Smooth muscle cell (in vitro differentiated cells): ENCODE measurements at regions not wholly inside any gene's neighbourhood (a gene's known extent, or its start where the extent isn't known, plus 50 kb on each side); places are given as distances from the start of the nearest gene placed in this dataset.

Experiments
- DNase-seq: peaks from one replicate; lab custom pipeline; 2025; ENCODE audit not compliant: unreplicated experiment; lab: John Stamatoyannopoulos, UW
- H2AFZ ChIP-seq: fragments of 200-600 bp; sonication (generic); 2 replicates; pipeline ENCODE4 v1.6.0; 2016; ENCODE audit warnings: antibody characterized with exemption, low read depth, mild to moderate bottlenecking
- H3F3A ChIP-seq: fragments of 200-600 bp; sonication (generic); 2 replicates; pipeline ENCODE4 v1.6.0; 2017; ENCODE audit warnings: antibody characterized with exemption, low read depth
- H3K27ac ChIP-seq: fragments of 200-600 bp; sonication (generic); 2 replicates; pipeline ENCODE4 v1.5.1; 2016; ENCODE audit warnings: low read depth, mild to moderate bottlenecking
- H3K27me3 ChIP-seq: fragments of 200-600 bp; sonication (generic); 2 replicates; pipeline ENCODE4 v1.6.1; 2016; ENCODE audit warnings: low read depth, mild to moderate bottlenecking
- H3K36me3 ChIP-seq: fragments of 200-600 bp; sonication (generic); 2 replicates; pipeline ENCODE4 v1.5.1; 2016; ENCODE audit warnings: low read depth
- H3K4me1 ChIP-seq: fragments of 200-600 bp; sonication (generic); 2 replicates; pipeline ENCODE4 v1.5.1; 2016; ENCODE audit warnings: low read depth
- H3K4me2 ChIP-seq: fragments of 200-600 bp; sonication (generic); 2 replicates; pipeline ENCODE4 v1.6.0; 2016; ENCODE audit warnings: mild to moderate bottlenecking
- H3K4me3 ChIP-seq: fragments of 200-600 bp; sonication (generic); 2 replicates; pipeline ENCODE4 v1.5.1; 2016; ENCODE audit warnings: mild to moderate bottlenecking
- H3K79me2 ChIP-seq: fragments of 200-600 bp; sonication (generic); 2 replicates; pipeline ENCODE4 v1.6.0; 2016; ENCODE audit warnings: low read depth, mild to moderate bottlenecking
- H3K9ac ChIP-seq: fragments of 200-600 bp; sonication (generic); 2 replicates; pipeline ENCODE4 v1.6.0; 2016; ENCODE audit warnings: low read depth
- H3K9me3 ChIP-seq: fragments of 200-600 bp; sonication (generic); replicated peaks from 2 replicates; pipeline ENCODE4 v1.5.1; 2016; ENCODE audit warnings: low read depth
- H4K20me1 ChIP-seq: fragments of 200-600 bp; sonication (generic); 2 replicates; pipeline ENCODE4 v1.6.0; 2016; ENCODE audit warnings: low read depth
- WGBS: methylation state at CpG from one replicate; pipeline ENCODE4 v1.1.7; 2016; ENCODE audit warnings: low lambda C conversion rate; 5-methylcytosine and 5-hydroxymethylcytosine counted together
- TF ChIP-seq, protein P1 (sequence below): fragments of 200-600 bp; sonication (generic); IDR thresholded peaks from 2 replicates; pipeline ENCODE4 v1.5.1; 2017; ENCODE audit warnings: borderline replicate concordance, mild to moderate bottlenecking, antibody characterized with exemption; ENCODE audit not compliant: insufficient read depth, poor library complexity, severe bottlenecking

DNA sequence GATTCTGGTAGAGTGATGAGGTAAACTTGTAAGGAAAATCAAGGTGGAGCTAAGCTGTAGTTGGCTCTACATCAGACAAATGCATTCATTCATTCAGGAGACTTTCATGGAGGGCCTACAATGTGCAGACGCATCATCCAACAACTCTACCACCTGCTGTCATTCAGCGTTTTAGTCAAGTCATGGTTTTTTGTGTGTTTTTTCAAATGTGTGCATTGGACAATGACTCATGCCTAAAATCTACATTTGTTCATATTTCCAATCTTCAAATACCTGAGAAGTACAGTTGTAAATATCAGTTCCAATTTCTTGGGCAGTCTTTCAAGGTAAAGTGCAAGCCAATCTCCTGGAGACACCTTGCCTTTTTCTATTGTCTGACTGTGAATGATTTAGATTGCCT is 108.0 kb upstream of the LGALSL start:
- Histone ChIP-seq H3K9me3 (no peaks in the 10 kb centered on the region), H3K4me1 (no peaks in the 10 kb centered on the region), H3K4me3 (no peak overlapping the region), H3K9ac (no peak overlapping the region), H2AFZ (no peak overlapping the region), H3F3A (no peaks in the 10 kb centered on the region), H3K4me2 (no peak overlapping the region), H3K27ac (no peak overlapping the region), H4K20me1 (no peaks in the 10 kb centered on the region), H3K36me3 (no peaks in the 10 kb centered on the region), H3K79me2 (no peaks in the 10 kb centered on the region), H3K27me3 (no peaks in the 10 kb centered on the region)
- DNase-seq: no peak
- WGBS: 95% methylated on average over 2 of the region's 2 CpGs
- TF ChIP-seq, protein P1, sequence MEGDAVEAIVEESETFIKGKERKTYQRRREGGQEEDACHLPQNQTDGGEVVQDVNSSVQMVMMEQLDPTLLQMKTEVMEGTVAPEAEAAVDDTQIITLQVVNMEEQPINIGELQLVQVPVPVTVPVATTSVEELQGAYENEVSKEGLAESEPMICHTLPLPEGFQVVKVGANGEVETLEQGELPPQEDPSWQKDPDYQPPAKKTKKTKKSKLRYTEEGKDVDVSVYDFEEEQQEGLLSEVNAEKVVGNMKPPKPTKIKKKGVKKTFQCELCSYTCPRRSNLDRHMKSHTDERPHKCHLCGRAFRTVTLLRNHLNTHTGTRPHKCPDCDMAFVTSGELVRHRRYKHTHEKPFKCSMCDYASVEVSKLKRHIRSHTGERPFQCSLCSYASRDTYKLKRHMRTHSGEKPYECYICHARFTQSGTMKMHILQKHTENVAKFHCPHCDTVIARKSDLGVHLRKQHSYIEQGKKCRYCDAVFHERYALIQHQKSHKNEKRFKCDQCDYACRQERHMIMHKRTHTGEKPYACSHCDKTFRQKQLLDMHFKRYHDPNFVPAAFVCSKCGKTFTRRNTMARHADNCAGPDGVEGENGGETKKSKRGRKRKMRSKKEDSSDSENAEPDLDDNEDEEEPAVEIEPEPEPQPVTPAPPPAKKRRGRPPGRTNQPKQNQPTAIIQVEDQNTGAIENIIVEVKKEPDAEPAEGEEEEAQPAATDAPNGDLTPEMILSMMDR: no peak

DNA sequence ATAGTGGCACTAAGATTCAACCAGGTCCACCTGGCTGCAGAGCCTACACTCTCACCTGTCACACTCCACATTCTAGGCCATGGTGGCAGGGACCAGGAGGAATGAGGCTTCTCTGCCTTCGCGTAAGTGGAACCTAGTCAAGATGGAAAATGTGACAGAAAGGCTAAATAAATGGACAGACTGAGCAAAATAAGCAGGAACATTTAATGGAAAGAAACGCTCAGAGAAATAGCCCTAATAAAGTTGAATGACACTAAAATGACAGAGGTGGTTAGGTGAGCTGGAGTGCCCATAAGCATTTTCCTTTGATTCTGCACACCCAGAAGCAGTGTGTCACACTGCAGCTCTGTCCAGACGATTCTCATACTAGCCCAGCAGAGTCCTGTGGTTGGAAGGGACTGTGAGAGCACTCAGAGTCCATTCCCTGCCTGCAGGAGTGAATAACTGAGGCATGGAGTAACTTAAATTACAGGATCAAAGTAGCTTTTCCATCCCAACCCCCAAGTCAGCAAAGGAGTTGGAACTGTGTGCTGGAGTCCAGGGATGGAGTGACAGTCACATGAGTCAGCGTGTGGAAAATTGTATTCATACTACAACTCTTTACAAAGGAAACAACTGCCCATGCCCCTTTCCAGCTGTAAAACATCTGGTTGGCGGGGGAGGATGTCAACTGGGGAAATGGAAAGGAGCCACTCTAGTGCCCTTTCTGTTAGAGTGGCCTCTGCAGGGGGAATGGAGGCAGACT is 105.4 kb upstream of the LGALSL start:
- Histone ChIP-seq H3K4me1 (no peaks in the 10 kb centered on the region), H2AFZ (no peak overlapping the region)

DNA sequence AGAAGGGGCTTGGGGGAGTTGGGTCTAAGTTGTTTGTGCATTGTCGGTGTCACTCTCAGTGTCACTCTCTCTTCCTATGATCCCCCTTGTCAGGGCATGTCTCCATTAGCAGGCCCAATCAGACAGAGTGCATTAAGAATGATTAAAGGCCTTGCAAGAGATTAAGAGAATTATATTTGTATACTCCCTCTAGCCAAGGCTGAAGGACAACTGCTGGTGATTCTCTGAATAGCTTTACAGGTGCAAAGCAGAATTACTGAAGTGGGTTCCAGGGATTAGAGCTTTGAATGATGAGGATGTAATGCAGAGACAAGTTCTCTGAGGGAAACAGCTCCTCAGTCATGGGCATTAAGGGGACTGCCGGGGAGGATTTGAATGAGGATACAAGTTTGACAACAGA is 104.8 kb upstream of the LGALSL start:
- H3K4me1 ChIP-seq: no peaks in the 10 kb centered on the region
- no peak for DNase-seq
- TF ChIP-seq, protein P1: no peak
- no peak overlapping the region for H3K9ac ChIP-seq
- H3K36me3 ChIP-seq: no peaks in the 10 kb centered on the region
- H4K20me1 ChIP-seq: no peaks in the 10 kb centered on the region
- H3K9me3 ChIP-seq: no peaks in the 10 kb centered on the region
- 56% methylated on average over 2 of the region's 2 CpGs for WGBS
- H3K4me2 ChIP-seq: no peak overlapping the region
- no peaks in the 10 kb centered on the region for H3K27me3 ChIP-seq
- H2AFZ ChIP-seq: no peak overlapping the region
- no peaks in the 10 kb centered on the region for H3F3A ChIP-seq
- peak overlapping the region; percentile 11 for H3K27ac ChIP-seq
- H3K79me2 ChIP-seq: no peaks in the 10 kb centered on the region
- no peak overlapping the region for H3K4me3 ChIP-seq

More for the DNA sequence above, 105.4 kb upstream of the LGALSL start:
- no peaks in the 10 kb centered on the region for H3F3A ChIP-seq
- H3K4me2 ChIP-seq: peak overlapping the region; percentile 21
- 37% methylated on average over 6 of the region's 6 CpGs for WGBS
- H3K27ac ChIP-seq: peak overlapping the region; percentile 41
- TF ChIP-seq, protein P1: no peak
- H3K9me3 ChIP-seq: no peaks in the 10 kb centered on the region
- no peak overlapping the region for H3K9ac ChIP-seq
- no peak for DNase-seq
- no peak overlapping the region for H3K4me3 ChIP-seq
- no peaks in the 10 kb centered on the region for H3K79me2 ChIP-seq
- no peaks in the 10 kb centered on the region for H4K20me1 ChIP-seq
- H3K27me3 ChIP-seq: no peaks in the 10 kb centered on the region
- H3K36me3 ChIP-seq: no peaks in the 10 kb centered on the region

DNA sequence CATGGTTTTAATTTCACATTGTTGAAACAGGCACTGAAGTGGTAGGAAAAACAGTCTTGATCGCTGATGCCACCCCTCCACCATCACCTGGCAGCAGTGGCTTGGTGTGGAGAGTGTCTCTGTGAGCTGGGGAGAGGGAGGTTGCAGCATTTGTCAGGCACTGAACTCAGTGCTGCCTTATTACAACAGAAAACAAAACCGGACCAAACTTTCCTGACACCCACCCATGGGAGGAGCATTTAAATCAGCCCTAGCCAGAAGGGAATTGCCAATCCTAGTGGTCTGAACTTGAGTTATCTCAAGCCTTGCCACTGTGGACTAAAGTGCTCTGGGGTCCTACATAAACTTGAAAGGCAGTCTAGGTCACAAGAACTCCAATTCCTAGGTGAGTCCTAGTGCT is 103.0 kb upstream of the LGALSL start:
- DNase-seq: no peak
- 82% methylated on average over 2 of the region's 2 CpGs for WGBS
- Histone ChIP-seq H3K9me3 (no peaks in the 10 kb centered on the region), H4K20me1 (no peaks in the 10 kb centered on the region), H3F3A (no peaks in the 10 kb centered on the region), H3K79me2 (no peaks in the 10 kb centered on the region), H3K4me3 (no peak overlapping the region), H2AFZ (no peak overlapping the region), H3K4me2 (no peak overlapping the region), H3K27me3 (no peaks in the 10 kb centered on the region), H3K4me1 (no peaks in the 10 kb centered on the region), H3K9ac (no peak overlapping the region), H3K27ac (no peak overlapping the region), H3K36me3 (no peaks in the 10 kb centered on the region)
- TF ChIP-seq, protein P1: no peak
